DMS79 treated with DMSO at 0.1 percent for 48 hours (cell line): ENCODE measurements at regions not wholly inside any gene's neighbourhood (a gene's known extent, or its start where the extent isn't known, plus 50 kb on each side); places are given as distances from the start of the nearest gene placed in this dataset.
"Not testable (repeated sequence)": the region's sequence is repeated elsewhere in the genome, so short reads cannot be mapped to it uniquely, and the experiment has no call there.

Source experiments
- DNase-seq: peaks from one replicate; lab custom pipeline; 2025; lab: John Stamatoyannopoulos, UW

DNA sequence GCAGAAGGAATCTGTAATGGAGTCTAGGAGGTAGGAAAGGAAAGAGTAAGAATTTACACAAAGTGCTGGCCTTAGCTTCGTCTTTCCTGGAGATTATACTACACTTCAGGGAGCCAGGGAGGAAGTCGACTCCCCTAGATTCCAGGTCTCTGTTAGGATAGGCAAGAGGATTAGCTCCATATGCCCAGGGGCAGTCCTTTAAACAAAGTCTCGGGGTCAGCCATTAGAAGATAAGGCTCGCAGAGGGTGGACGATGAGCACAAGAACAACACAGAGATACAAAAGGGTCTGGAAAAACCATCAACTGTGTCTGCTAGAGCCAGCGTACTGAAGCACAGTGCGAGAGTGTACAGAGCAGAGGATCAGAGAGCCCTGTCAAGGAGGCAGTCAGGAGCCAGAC lies 344.7 kb upstream of the TNC start:
- DNase-seq: no peak

DNA sequence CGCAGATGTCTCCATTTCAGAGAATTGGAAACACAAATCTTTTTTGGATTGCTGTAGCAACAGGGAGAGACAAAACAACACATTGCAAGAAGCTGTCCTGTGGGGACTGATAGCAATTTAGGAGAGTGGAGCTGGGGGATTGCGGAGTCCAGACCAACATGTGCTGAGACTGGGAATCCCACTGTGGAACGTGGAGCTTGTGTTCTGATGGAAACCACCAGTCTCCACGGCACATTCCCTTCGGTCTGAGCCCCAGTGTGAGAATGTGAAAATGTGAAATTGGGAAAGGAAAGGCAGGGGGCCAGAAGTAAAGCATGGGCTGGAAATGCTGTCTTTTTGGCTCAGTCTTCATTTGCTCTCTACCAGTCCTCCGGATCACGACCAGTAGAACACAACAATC lies 348.8 kb upstream of the TNC start:
- no peak for DNase-seq

DNA sequence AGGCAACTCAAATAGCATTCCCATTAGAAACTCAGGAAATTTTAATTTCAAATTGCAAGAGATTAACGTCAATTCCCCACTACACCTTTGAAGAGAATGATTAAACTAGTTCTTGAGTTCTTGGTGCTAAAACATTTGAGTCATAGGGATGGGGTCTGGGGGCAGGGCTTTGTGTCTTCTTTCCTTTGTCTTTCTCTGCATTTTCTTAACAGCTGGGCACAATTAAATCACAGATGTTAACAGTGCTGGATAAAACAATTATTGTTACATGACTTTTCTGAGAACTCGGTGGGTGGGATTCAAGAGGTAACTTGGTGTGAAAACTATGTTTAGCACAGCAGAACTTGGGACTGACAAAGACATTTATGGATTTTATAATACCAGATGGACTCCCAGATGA lies 351.9 kb upstream of the TNC start:
- no peak for DNase-seq

DNA sequence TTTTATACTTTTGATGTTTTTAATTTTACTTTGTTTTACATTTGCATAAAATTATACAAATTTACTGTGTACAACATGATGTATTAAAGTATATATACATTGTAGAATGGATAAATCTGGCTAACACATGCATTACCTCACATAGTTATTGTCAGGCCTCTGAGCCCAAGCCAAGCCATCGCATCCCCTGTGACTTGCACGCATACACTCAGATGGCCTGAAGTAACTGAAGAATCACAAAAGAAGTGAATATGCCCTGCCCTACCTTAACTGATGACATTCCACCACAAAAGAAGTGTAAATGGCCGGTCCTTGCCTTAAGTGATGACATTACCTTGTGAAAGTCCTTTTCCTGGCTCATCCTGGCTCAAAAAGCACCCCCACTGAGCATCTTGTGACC lies 355.1 kb upstream of the TNC start:
- DNase-seq: not testable (repeated sequence)

DNA sequence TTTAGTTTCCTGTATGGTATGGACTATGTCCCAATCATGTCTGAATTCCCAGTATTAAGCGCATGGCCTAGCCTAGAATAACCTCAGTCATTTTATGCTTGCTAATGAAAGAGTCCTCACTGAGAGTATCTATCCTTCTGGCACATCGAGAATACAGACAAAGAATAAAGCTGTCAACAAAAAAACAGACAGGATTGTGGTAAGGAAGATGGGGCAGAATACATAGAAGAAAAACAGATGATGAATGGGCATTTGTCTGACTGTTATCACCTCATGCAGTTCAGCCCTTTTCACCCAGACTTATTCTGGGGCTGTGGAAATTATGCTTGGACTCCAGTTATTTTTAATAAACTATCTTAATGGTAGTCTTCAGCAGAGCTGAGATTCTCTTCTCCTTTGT lies 363.8 kb upstream of the TNC start:
- DNase-seq: no peak

DNA sequence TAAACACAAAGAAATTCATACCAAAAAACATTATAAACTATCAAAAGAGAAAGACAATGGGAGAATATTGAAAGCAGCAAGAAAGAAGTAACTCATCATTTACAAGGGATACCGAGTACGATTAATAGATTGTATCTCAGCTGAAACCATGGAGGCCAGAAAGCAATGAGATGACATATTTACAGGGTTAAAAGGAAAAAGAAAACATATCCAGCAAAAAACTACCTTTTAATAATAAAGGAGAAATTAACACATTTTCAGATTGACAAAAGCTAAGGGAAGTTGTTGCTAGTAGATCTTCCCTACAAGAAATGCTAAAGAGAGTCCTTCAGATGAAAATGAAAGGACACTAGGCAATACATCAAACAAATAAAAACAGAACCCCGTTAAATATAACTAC lies 364.8 kb upstream of the TNC start:
- DNase-seq: no peak

DNA sequence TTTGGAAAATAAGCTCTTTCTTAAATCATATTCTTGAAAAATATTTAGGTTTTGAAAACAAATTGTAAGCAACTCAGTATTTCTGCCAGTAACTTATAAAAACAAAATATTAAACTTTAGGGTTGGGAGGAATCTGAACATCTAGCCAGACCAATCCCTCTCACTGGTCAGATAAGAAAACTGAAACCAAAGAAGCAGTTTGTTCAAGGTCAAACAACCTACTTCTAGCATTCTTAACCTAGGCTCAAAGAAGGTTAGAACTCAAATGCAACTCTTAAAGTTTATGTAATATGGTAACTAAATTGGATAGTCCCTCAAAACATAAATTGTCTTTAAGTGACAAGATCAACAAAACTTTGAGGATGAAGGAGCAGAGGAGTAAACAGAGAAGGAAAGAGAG lies 374.9 kb upstream of the TNC start:
- DNase-seq: no peak

DNA sequence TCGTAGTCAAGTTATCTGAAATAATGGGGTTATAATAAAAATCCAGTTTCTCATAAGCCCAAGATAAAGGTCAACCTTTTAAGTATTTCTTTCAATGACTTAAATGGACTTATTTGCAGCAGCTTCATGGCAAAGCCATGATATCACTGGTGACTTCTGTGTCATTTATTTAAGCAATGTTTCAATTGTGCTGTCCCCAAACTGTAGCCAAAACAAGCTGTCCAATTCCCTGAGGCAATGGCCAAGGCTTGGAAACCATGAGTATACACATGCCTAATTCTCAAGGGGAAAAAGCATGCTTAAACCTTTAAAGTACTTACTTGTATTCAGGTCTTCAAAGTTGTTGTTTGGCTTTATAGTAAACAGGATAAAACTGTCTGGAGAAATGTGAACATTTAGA lies 376.4 kb upstream of the TNC start:
- DNase-seq: no peak

DNA sequence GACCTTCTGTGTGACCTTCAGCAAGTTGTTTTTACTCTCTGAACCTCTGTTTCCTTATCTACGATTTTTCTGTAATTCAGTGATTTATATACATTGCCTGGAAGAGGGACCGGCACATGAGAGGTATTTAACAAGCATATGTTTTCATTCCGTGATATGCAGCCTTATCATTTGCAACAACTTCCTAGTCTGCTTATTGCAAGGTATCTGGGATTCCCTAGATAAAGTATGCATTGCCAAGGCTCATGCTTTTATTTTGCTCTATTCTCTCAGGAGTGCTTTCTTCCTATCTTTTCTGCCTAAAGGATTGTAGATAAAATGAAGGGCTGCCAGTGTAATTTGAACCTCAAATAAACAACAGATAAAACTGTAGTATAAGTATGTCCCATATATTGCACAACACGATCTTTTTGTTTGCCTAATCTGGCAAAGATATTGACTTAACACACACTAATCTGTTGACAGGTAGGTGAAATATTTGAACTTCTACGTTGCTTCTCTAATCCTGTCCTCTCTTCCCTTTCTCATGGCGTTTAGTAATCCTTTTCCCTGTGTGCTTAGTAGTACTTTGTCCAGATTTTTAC lies 377.2 kb upstream of the TNC start:
- DNase-seq: no peak

DNA sequence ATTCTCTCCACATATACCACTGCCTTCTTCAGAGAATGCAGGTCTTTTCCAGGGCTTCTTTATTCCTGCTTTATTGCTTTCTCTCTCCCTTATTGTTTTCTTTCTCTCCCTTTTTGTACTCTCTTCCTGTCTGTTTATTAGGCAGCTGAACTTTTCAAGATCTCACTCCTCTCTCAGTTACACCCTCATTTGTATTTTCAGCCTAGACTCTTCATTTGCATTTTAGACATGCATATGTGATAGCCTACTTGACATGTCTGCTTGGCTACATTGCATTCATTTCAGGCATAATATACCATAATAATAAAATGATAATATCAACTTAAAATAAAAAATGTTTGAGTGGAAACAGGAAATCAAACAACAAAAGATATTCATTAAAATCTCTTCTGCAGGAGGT lies 377.9 kb upstream of the TNC start:
- no peak for DNase-seq

DNA sequence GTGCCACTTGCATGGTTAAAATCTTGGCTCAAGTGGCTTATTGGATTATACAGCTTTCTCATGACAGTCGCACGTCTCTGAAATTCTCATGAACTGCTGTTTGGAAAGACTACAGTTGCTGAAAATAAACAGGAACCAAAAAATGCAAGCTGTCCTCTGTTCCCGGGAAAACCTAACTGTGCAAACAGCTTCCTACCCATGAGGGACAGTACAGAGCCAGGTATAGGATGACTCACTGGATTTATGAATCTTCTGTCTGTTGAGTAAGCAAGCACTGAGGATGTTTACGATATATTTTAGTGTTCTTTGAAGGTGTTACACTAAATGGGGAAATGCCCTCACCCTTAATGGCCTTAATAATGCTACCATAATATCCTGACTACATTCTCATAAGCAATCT lies 380.3 kb upstream of the TNC start:
- no peak for DNase-seq

DNA sequence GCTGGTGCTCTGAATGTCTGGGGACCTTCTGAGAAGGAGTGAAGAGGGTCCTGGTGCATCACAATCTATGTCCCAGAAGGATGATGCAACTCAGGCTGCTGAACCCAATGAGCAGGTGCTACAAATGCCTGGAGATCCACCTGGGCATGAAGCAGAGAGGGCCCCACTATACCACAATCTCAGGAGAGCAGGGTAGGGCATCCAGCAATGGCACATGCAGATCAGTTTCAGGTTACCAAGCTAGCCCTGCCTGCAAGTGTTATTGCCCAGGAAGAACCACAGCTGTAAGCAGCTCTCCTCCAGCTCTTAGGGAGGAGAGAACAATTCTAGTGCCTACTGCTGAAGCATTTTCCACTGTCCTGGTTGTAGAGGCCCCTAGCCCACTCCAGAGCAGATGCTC lies 389.2 kb upstream of the TNC start:
- DNase-seq: no peak

DNA sequence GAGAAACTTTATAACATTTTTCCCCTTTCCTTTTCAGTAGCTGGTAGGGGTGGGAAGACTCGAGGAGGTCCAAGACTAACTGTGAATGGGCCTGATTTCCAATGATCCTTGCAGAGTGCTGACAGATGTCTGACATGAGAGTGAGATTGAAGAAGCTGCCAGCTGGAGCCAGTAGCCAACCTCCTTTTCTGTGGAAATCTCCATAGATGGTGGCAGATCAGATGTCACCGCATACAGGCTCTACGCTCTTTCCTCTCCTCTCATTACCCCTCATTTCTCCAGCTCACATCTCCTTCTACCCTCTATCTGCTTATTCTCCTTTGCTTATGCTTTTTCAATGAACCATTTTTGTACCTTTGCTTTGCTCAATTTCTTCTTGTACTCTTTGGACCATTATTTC lies 395.2 kb upstream of the TNC start:
- DNase-seq: no peak

DNA sequence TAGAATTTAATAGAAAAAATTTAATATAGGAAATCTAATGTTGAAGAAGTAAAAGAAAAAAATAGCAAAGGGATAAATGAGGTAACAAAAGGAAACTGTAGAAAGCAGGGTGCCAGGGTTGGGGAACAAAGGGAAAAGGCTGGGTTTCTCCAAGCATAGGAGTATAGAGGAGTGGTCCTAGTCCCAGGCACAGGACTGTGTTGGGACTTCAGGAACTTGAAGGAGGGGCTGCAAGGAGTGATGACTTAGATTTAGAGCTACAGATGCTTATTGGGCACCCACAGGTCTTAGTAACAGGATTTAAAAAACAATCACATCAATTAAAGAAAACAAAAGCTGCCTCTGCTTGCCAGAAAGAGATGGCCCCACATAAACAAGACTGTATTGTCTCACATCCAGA lies 396.5 kb upstream of the TNC start:
- DNase-seq: no peak

DNA sequence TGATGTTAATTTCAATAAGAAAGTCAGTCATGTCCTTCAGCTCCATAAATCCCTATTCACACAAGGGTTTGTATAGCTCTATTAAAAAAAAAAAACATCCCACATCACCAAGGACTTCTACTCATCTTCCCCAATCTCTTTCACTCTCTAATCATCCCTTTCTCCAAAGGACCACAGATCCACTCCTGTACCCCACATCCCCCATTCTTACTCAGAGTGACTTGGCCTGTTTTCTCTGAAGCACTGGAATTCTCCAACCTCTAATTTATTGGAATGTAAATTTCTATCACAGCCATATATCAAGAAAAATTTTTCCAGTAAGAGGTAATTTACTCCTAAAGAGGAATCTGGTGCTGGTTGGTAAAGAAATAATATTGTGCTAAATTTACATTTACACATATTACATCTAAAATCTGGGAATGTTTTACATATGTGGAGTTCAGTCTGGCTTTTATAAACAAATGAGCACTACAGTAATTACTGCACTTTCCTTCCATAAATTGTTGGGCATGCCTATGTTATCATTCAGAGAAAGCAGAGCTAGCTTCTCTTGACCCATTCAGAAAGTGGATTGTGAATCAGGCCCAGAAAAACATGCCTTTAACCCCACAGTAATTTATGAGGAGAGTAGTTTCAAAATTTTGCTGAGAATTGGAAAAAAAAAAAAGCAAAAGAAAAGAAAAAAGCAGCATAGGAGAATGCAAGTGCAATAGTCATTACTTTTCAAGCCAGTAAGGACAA lies 399.5 kb upstream of the TNC start:
- DNase-seq: no peak

DNA sequence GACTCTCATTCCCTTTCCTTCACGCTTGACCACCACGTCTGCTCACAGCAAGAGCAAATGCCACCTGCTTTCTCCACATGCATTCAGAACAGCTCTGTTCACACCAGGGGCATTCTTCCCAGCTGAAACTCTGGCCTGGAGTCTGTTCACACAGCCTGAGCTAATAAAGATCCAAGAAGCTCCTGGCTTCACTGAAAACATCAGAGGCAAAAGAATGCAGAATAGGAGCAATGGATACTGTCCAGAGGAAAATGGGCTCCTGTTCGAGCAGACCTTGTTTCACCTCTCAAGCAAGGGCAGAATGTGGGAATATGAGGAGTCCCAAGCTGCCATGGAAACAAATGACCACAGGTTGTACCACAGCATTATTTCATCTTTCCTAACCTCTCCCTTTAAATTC lies 402.7 kb upstream of the TNC start:
- DNase-seq: no peak

DNA sequence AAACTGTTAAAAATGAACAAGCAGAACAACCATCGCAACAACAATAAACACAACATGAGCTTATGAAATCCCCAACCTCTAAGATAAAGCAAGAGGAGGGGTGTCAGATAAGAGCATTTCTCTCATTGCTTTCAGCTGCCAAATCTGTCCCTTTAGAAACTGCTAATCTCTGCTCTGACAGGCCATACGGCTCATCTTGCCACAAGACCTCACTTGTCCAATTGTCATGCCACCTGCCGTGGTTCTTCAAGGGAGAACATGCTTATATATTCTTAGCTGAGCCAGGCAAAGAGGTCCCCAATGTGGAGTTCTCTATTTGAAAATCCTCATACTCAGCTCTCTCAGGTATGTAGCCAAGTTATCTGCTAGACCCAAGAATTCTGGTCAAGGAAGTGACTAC lies 405.0 kb upstream of the TNC start:
- DNase-seq: no peak

DNA sequence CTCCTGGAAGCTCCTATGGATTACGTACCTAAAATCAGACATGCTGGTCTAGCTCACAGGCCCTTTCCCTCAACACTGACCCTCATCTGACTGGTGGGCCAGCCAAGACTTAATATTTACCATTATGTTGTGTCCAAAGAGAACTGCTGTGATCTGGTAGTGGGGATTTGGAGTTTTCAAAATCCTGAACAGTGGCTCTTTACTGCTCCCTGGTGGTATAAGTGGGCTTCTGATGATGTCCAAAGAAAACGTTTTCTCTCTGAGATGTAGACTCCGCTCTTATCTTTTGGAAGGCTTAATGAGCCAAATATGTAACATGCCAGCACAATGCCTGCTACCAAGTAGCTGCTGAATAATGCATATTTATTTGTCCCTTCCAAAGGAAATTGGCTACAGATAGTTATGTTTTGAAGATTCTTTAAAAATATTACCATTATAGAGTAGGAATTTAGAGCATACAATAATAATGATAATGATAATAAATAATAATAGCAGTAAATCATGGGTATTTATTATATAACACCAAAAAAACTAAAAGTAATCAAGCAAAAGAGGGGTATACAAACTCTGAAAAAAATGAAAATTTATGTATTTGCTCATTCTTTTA lies 406.6 kb upstream of the TNC start:
- DNase-seq: peak; percentile 25

DNA sequence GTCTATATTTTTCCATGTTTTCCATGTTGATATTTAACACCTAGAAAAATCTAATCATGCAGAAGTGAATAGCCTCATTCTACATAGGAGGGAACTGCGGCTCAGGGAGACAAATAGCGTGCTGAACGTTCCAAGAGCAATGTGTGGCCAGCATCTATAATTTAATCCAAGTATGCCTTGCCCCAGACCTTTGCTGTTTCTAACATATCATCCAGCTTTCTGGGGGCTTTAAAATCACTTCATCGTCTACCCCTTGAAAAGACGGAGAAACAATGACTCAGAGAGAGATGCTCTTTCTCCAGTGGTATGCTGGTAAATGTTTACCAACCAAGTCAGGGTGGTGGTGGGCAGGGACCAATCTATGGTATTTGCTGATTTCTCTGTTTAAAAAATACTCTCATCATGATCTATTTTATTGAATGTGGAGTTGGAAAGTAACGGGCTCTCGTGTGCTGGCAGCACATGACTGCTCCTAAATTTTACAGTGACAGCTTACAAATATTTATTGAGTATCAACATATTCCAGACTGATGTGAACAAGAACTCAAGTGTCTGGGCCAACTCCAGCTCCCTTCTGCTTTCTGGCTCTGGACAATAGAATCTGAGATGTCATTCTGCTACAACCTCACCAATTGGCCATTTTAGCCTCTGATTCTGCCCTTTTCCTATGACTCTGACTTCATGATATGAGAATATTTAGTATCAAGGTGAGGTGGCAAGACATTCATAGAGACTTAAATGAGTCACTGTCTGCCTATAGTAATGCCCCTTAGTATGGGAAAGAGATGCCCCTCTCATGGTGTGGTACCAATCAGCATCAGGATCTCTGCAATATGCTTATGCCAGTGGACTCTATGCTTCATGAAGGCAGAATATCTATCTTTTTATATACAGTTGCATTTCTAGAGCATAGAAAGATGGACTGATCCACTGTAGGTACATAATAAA lies 407.4 kb upstream of the TNC start:
- no peak for DNase-seq

DNA sequence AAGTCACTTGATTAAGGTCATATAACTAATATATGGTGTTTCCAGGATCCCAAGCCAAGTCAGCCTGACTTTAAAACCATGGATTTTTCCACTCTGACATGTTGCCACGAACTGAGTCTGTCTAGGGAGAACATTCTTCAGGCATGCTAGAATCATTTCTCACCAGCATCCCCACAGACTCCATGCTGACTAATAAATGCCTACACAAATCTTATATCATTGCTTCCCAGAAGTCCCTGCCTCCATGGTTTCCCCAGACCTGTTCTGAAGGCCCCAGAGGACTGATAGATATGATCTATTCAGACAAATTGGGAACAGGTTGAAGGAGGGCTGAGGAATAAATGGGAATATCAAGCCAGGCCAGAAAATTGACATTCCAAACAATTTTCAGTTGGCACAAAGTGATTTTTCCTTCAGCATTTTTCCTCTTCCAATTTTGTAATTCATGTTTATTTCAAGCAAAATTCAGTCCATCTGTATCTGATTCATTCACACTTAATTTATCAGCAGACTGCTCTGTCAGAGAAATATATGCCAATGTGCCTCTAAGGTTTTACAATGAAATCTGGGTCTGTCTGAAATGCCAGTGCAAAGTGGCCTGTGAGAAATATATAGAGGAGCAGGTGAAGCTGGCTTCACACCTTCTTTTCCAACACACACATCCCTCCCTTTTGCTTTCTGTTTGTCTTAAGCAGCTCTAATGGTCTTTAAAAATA lies 413.6 kb upstream of the TNC start:
- DNase-seq: no peak

DNA sequence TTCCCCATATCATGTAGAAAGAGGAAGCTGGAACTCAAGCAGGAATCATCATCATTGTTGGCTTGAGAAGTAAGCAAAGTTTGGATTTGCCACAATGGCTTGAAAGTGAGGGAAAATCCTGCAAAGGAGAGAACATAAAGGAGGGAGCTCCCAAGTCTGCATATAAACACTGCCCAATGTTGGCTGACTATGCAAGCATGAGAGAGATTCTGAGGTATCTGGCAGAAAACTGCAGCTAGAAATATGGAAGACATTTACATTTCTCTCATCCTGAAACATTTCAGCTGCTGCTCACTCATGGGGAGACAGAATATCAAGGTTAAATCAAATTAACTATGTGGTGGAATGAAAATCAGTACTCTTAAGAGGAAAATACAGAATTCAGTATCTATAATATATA lies 415.6 kb upstream of the TNC start:
- no peak for DNase-seq

DNA sequence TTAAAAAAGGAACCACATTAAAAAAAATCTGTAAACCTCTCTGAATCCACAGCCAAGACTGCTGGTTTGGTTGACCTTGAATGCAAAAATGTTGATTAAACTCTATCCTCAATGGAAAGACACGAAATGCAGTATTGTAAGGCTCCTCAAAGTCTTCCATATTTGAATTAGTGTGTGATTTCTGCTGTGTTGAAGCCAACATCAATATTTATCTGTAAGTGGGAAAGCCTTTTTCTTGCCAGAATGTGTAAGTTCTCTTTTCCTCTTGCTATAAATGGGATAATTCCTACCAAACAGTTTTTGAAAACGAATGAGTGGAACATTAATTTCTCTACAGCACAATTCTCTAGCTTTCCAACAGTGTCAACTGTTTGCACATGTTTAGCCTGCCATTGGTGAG lies 422.1 kb upstream of the TNC start:
- DNase-seq: no peak
